PFSK-1 (cell line): ENCODE measurements at regions not wholly inside any gene's neighbourhood (a gene's known extent, or its start where the extent isn't known, plus 50 kb on each side); places are given as distances from the start of the nearest gene placed in this dataset.

Source experiments
- FOXP2 ChIP-seq: optimal IDR thresholded peaks from 2 replicates; pipeline ENCODE3; 2011; ENCODE audit warnings: borderline replicate concordance, control low read depth, inconsistent platforms; ENCODE audit not compliant: insufficient read depth; ENCODE audit errors: extremely low read length, extremely low read depth
- POLR2AphosphoS5 ChIP-seq: IDR thresholded peaks from 2 replicates; pipeline ENCODE4 v1.6.1; 2012; ENCODE audit warnings: low read depth, mild to moderate bottlenecking, control low read depth, low read length, moderate library complexity
- REST ChIP-seq, 2 experiments: IDR thresholded peaks; 2 replicates each; pipeline versions ENCODE4 v1.6.1 to v1.8.0; 2011 to 2012; ENCODE audit warnings: low read depth in 2 of 2, low read length in 2 of 2, control low read depth in 1 of 2, inconsistent platforms in 1 of 2, mild to moderate bottlenecking in 1 of 2, moderate library complexity in 1 of 2; ENCODE audit not compliant: insufficient read depth in 1 of 2
- SIN3A ChIP-seq: IDR thresholded peaks from 2 replicates; pipeline ENCODE4 v1.6.1; 2012; ENCODE audit warnings: mild to moderate bottlenecking, low read length, moderate library complexity, borderline replicate concordance; ENCODE audit not compliant: insufficient read depth
- TAF1 ChIP-seq: IDR thresholded peaks from 2 replicates; pipeline ENCODE4 v1.6.1; 2012; ENCODE audit warnings: low read length, control low read depth, borderline replicate concordance; ENCODE audit not compliant: insufficient read depth

GRCh38 chr5:89036704-89037489 lies 153.9 kb upstream of the MEF2C start:
- no peak for TF ChIP-seq FOXP2
- TF ChIP-seq TAF1, result no peak
- no peak for TF ChIP-seq REST (IDR thresholded peaks at IDR 0.05; ENCODE audit: insufficient read depth in 1 of 2, low read depth in 2 of 2, low read length in 2 of 2)
- TF ChIP-seq SIN3A, result no peak

GRCh38 chr5:89036166-89036565 lies 153.2 kb upstream of the MEF2C start:
- TF ChIP-seq SIN3A (no peak), TAF1 (no peak), POLR2AphosphoS5 (no peak), FOXP2 (no peak), REST (IDR thresholded peaks at IDR 0.05; ENCODE audit: insufficient read depth in 1 of 2, low read depth in 2 of 2, low read length in 2 of 2) (no peak)

- no peak for TF ChIP-seq POLR2AphosphoS5
Observed at GRCh38 chr5:89034588-89034987, 151.6 kb upstream of the MEF2C start.

- TF ChIP-seq POLR2AphosphoS5, result no peak
- TF ChIP-seq SIN3A, result no peak
- no peak for TF ChIP-seq TAF1
- no peak for TF ChIP-seq REST (IDR thresholded peaks at IDR 0.05; ENCODE audit: insufficient read depth in 1 of 2, low read depth in 2 of 2, low read length in 2 of 2)
- no peak for TF ChIP-seq FOXP2
Observed at GRCh38 chr5:89030798-89031197, 147.8 kb upstream of the MEF2C start.

GRCh38 chr5:89028595-89029285 lies 145.8 kb upstream of the MEF2C start:
- TF ChIP-seq FOXP2, result no peak

GRCh38 chr5:89024045-89024444 lies 141.1 kb upstream of the MEF2C start:
- no peak for TF ChIP-seq POLR2AphosphoS5
- no peak for TF ChIP-seq FOXP2
